NT2/D1 (cell line): ENCODE measurements at regions not wholly inside any gene's neighbourhood (a gene's known extent, or its start where the extent isn't known, plus 50 kb on each side); places are given as distances from the start of the nearest gene placed in this dataset.

Experiments
- SUZ12 ChIP-seq: IDR thresholded peaks from 2 replicates; pipeline ENCODE4 v1.6.1; 2011; ENCODE audit not compliant: insufficient read length, insufficient read depth; ENCODE audit errors: extremely low read depth
- YY1 ChIP-seq: IDR thresholded peaks from 2 replicates; pipeline ENCODE4 v1.6.1; 2011; ENCODE audit not compliant: insufficient read length, insufficient read depth
- ZNF274 ChIP-seq: IDR thresholded peaks from 2 replicates; pipeline ENCODE4 v1.6.1; 2011; ENCODE audit warnings: mild to moderate bottlenecking, low read depth, low read length

GRCh38 chr5:155750571-155750970 lies 576.4 kb upstream of the SGCD start:
- TF ChIP-seq ZNF274 (no peak), SUZ12 (no peak), YY1 (no peak)
